Liver (tissue), 8 donors: ENCODE measurements at regions not wholly inside any gene's neighbourhood (a gene's known extent, or its start where the extent isn't known, plus 50 kb on each side); places are given as distances from the start of the nearest gene placed in this dataset.

Source experiments
- DNase-seq: peaks from one replicate; pipeline ENCODE4 v3.0.0-alpha.2; 2017; ENCODE audit warnings: low spot score
- H3K27ac ChIP-seq, 2 donors: one replicate each; pipeline ENCODE4 v1.7.0; 2013; ENCODE audit warnings: inconsistent platforms in 2 of 2, low read length in 2 of 2, control low read depth in 1 of 2, low read depth in 1 of 2, mild to moderate bottlenecking in 1 of 2
- H3K27me3 ChIP-seq, 4 donors: one replicate each; pipeline versions ENCODE4 v1.6.1 to v1.7.0; 2013; ENCODE audit warnings: low read length in 3 of 4, inconsistent platforms in 1 of 4, mild to moderate bottlenecking in 1 of 4, moderate library complexity in 1 of 4; ENCODE audit not compliant: control insufficient read depth in 4 of 4, insufficient read depth in 4 of 4
- H3K36me3 ChIP-seq, 4 donors: one replicate each; pipeline versions ENCODE4 v1.6.1 to v1.7.0; 2013; ENCODE audit warnings: low read length in 3 of 4, mild to moderate bottlenecking in 3 of 4, low read depth in 1 of 4, moderate library complexity in 1 of 4; ENCODE audit not compliant: control insufficient read depth in 4 of 4, insufficient read depth in 3 of 4
- H3K4me1 ChIP-seq, 4 donors: one replicate each; pipeline versions ENCODE4 v1.6.1 to v1.7.0; 2013; ENCODE audit warnings: low read length in 3 of 4, mild to moderate bottlenecking in 3 of 4, moderate library complexity in 1 of 4; ENCODE audit not compliant: control insufficient read depth in 4 of 4, insufficient read depth in 4 of 4
- H3K4me3 ChIP-seq, 3 donors: one replicate each; pipeline versions ENCODE4 v1.6.1 to v1.7.0; 2013; ENCODE audit warnings: low read length in 3 of 3, control low read depth in 1 of 3, low read depth in 1 of 3, mild to moderate bottlenecking in 1 of 3
- H3K9ac ChIP-seq, 2 donors: one replicate each; pipeline ENCODE4 v1.7.0; 2013; ENCODE audit warnings: low read length in 2 of 2, mild to moderate bottlenecking in 2 of 2, moderate library complexity in 2 of 2, control low read depth in 1 of 2, low read depth in 1 of 2
- H3K9me3 ChIP-seq, 4 donors: one replicate each; pipeline versions ENCODE4 v1.6.1 to v1.7.0; 2013; ENCODE audit warnings: low read length in 3 of 4; ENCODE audit not compliant: control insufficient read depth in 4 of 4
- ATF3 ChIP-seq: IDR thresholded peaks from 2 replicates; pipeline ENCODE4 v1.6.1; 2016; ENCODE audit warnings: antibody characterized with exemption
- CTCF ChIP-seq: fragments of 150-350 bp; IDR thresholded peaks from 2 replicates; pipeline ENCODE4 v1.5.1; 2017; ENCODE audit warnings: improper control_type of control experiment, low read depth, low read length; ENCODE audit not compliant: missing input control
- EGR1 ChIP-seq, 2 donors: IDR thresholded peaks; 2 replicates each; pipeline ENCODE4 v1.6.1; 2016 to 2018; ENCODE audit warnings: antibody characterized with exemption in 2 of 2, low read depth in 2 of 2
- FOXA1 ChIP-seq: IDR thresholded peaks from 2 replicates; pipeline ENCODE4 v1.6.1; 2016; ENCODE audit warnings: antibody characterized with exemption
- FOXA2 ChIP-seq: IDR thresholded peaks from 2 replicates; pipeline ENCODE4 v1.6.1; 2016; ENCODE audit warnings: antibody characterized with exemption
- GABPA ChIP-seq, 2 donors: IDR thresholded peaks in 1 of 2; conservative IDR thresholded peaks in 1 of 2; 2 replicates each; pipeline ENCODE4 v1.6.1; 2016; ENCODE audit warnings: antibody characterized with exemption in 2 of 2, mild to moderate bottlenecking in 1 of 2, moderate library complexity in 1 of 2
- HNF4G ChIP-seq: IDR thresholded peaks from 2 replicates; pipeline ENCODE4 v1.6.1; 2016; ENCODE audit warnings: antibody characterized with exemption
- JUND ChIP-seq, 2 donors: IDR thresholded peaks; 2 replicates each; pipeline ENCODE4 v1.6.1; 2016; ENCODE audit warnings: antibody characterized with exemption in 2 of 2
- MAX ChIP-seq: IDR thresholded peaks from 2 replicates; pipeline ENCODE4 v1.6.1; 2016; ENCODE audit warnings: antibody characterized with exemption
- NR2F2 ChIP-seq: IDR thresholded peaks from 2 replicates; pipeline ENCODE4 v1.6.1; 2016; ENCODE audit warnings: antibody characterized with exemption
- RAD21 ChIP-seq, 2 donors: IDR thresholded peaks; 2 replicates each; pipeline ENCODE4 v1.6.1; 2016; ENCODE audit warnings: antibody characterized with exemption in 2 of 2, mild to moderate bottlenecking in 2 of 2
- REST ChIP-seq: IDR thresholded peaks from 2 replicates; pipeline ENCODE4 v1.6.1; 2016; ENCODE audit warnings: antibody characterized with exemption, mild to moderate bottlenecking
- RXRA ChIP-seq, 2 donors: IDR thresholded peaks; 2 replicates each; pipeline ENCODE4 v1.6.1; 2017 to 2018; ENCODE audit warnings: antibody characterized with exemption in 2 of 2, mild to moderate bottlenecking in 1 of 2
- SP1 ChIP-seq: IDR thresholded peaks from 2 replicates; pipeline ENCODE4 v1.6.1; 2018; ENCODE audit warnings: antibody characterized with exemption, mild to moderate bottlenecking
- YY1 ChIP-seq: IDR thresholded peaks from 2 replicates; pipeline ENCODE4 v1.6.1; 2016; ENCODE audit warnings: antibody characterized with exemption, mild to moderate bottlenecking
- ZBTB33 ChIP-seq: IDR thresholded peaks from 2 replicates; pipeline ENCODE4 v1.6.1; 2016; ENCODE audit warnings: antibody characterized with exemption
- WGBS: extraction: QIAGEN DNeasy Blood & Tissue Kit; methylation state at CpG from one replicate; pipeline ENCODE4 v1.1.7; 2013; 5-methylcytosine and 5-hydroxymethylcytosine counted together
- donor health status: healthy.
- donor health status: healthy.
- donor health status: healthy.
- donor health status: healthy.
- donor health status: healthy.

- H3K36me3 ChIP-seq: no peaks in the 10 kb centered on the region
- no peak overlapping the region for H3K4me3 ChIP-seq
- H3K4me1 ChIP-seq: no peaks in the 10 kb centered on the region
- no peak for DNase-seq
- H3K9ac ChIP-seq: no peak overlapping the region
- no peak for TF ChIP-seq GABPA (IDR thresholded peaks at IDR 0.05 in 1 of 2, conservative IDR thresholded peaks at IDR 0.05 in 1 of 2)
- TF ChIP-seq RAD21 (IDR thresholded peaks at IDR 0.05): no peak
- TF ChIP-seq YY1: no peak
- no peak for TF ChIP-seq MAX
- TF ChIP-seq REST: no peak
- no peak for TF ChIP-seq HNF4G
- TF ChIP-seq RXRA (IDR thresholded peaks at IDR 0.05): no peak
- TF ChIP-seq JUND (IDR thresholded peaks at IDR 0.05): no peak
- TF ChIP-seq FOXA1: no peak
- no peak for TF ChIP-seq EGR1 (IDR thresholded peaks at IDR 0.05; ENCODE audit: low read depth in 2 of 2)
- no peak for TF ChIP-seq ZBTB33
- H3K9me3 ChIP-seq: no peaks in the 10 kb centered on the region
- no peak overlapping the region for H3K27ac ChIP-seq
- 86% methylated on average over 2 of the region's 2 CpGs for WGBS
- H3K27me3 ChIP-seq: no peaks in the 10 kb centered on the region
Measured at GRCh38 chr12:105799103-105799502, 339.7 kb downstream of the NUAK1 start.

- no peak for TF ChIP-seq HNF4G
- TF ChIP-seq FOXA2: no peak
- TF ChIP-seq RAD21 (IDR thresholded peaks at IDR 0.05): no peak
- TF ChIP-seq ATF3: no peak
- no peak for TF ChIP-seq CTCF
- no peak for TF ChIP-seq JUND (IDR thresholded peaks at IDR 0.05)
- TF ChIP-seq REST: no peak
- TF ChIP-seq SP1: no peak
- no peak for TF ChIP-seq MAX
- no peak for TF ChIP-seq YY1
- no peak for TF ChIP-seq ZBTB33
- TF ChIP-seq EGR1 (IDR thresholded peaks at IDR 0.05; ENCODE audit: low read depth in 2 of 2): no peak
- TF ChIP-seq NR2F2: no peak
- Histone ChIP-seq H3K27ac (no peak overlapping the region), H3K36me3 (no peaks in the 10 kb centered on the region), H3K9me3 (no peaks in the 10 kb centered on the region), H3K9ac (no peak overlapping the region), H3K27me3 (no peaks in the 10 kb centered on the region), H3K4me1 (no peaks in the 10 kb centered on the region), H3K4me3 (no peak overlapping the region)
- WGBS: 83% methylated on average over 2 of the region's 2 CpGs
- DNase-seq: no peak
Measured at GRCh38 chr12:105801351-105801750, 337.4 kb downstream of the NUAK1 start.
